Neural progenitor cell (in vitro differentiated cells): ENCODE measurements at regions not wholly inside any gene's neighbourhood (a gene's known extent, or its start where the extent isn't known, plus 50 kb on each side); places are given as distances from the start of the nearest gene placed in this dataset.

ENCODE experiments used
- EZH2 ChIP-seq: fragments of 200-600 bp; sonication (generic); IDR thresholded peaks from 2 replicates; pipeline ENCODE4 v1.6.1; 2017; ENCODE audit warnings: antibody characterized with exemption, mild to moderate bottlenecking, moderate library complexity
- EZH2phosphoT487 ChIP-seq: fragments of 200-600 bp; sonication (generic); IDR thresholded peaks from 2 replicates; pipeline ENCODE4 v1.6.1; 2017; ENCODE audit warnings: antibody characterized with exemption
- TF ChIP-seq, protein P1 (sequence below): fragments of 200-600 bp; sonication (generic); IDR thresholded peaks from 2 replicates; pipeline ENCODE4 v1.5.1; 2017; ENCODE audit warnings: antibody characterized with exemption, mild to moderate bottlenecking

DNA sequence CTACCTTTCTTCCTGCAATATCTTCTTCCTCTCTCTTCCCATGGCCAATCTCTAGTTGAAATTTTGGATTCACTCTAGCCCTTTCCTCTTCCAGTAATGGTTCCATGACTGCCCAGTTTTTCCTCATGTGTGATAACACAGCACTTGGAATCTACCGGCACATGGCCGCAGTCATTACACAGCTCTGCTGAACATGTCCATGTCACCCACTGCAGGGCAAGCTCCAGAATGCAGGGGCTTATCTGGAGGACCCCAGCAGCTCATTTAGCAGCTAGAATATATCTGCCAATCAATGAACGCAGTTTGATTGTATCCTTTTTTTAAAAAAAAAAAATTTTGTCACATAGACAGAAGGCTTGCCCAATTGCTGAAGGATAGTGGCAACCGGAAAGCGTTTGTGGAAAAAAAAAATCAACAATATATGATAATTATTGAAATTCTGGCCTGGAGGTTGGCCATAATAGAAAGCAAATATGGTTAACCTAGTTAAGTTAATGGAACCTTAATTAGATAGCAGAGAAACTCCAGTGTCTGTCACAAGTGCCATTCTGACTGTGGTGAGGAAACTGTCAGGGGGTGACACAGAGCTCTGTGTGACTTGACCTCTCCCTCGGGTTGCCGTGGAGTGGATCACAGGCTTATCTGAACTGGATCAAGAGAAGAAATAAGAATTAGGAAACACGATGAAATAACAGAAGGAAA is 426.7 kb downstream of the LIG4 start:
- TF ChIP-seq, protein P1, sequence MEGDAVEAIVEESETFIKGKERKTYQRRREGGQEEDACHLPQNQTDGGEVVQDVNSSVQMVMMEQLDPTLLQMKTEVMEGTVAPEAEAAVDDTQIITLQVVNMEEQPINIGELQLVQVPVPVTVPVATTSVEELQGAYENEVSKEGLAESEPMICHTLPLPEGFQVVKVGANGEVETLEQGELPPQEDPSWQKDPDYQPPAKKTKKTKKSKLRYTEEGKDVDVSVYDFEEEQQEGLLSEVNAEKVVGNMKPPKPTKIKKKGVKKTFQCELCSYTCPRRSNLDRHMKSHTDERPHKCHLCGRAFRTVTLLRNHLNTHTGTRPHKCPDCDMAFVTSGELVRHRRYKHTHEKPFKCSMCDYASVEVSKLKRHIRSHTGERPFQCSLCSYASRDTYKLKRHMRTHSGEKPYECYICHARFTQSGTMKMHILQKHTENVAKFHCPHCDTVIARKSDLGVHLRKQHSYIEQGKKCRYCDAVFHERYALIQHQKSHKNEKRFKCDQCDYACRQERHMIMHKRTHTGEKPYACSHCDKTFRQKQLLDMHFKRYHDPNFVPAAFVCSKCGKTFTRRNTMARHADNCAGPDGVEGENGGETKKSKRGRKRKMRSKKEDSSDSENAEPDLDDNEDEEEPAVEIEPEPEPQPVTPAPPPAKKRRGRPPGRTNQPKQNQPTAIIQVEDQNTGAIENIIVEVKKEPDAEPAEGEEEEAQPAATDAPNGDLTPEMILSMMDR = no peak
- no peak for TF ChIP-seq EZH2
- TF ChIP-seq EZH2phosphoT487 = no peak
